ENCODE measurements at regions not wholly inside any gene's neighbourhood (a gene's known extent, or its start where the extent isn't known, plus 50 kb on each side); places are given as distances from the start of the nearest gene placed in this dataset.

- no peak overlapping the region for H3K4me3 Mint-ChIP-seq
- H3K36me3 Mint-ChIP-seq (ENCODE audit: low read depth): no peaks in the 10 kb centered on the region
- DNase-seq: no peak
- H3K9me3 Mint-ChIP-seq: no peaks in the 10 kb centered on the region
- intact Hi-C loops (cut with micrococcal nuclease): no loop called here
- no peaks in the 10 kb centered on the region for H3K27me3 Mint-ChIP-seq
- TF ChIP-seq, protein P1, sequence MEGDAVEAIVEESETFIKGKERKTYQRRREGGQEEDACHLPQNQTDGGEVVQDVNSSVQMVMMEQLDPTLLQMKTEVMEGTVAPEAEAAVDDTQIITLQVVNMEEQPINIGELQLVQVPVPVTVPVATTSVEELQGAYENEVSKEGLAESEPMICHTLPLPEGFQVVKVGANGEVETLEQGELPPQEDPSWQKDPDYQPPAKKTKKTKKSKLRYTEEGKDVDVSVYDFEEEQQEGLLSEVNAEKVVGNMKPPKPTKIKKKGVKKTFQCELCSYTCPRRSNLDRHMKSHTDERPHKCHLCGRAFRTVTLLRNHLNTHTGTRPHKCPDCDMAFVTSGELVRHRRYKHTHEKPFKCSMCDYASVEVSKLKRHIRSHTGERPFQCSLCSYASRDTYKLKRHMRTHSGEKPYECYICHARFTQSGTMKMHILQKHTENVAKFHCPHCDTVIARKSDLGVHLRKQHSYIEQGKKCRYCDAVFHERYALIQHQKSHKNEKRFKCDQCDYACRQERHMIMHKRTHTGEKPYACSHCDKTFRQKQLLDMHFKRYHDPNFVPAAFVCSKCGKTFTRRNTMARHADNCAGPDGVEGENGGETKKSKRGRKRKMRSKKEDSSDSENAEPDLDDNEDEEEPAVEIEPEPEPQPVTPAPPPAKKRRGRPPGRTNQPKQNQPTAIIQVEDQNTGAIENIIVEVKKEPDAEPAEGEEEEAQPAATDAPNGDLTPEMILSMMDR (IDR thresholded peaks at IDR 0.05): no peak
- no peak for ATAC-seq
- no peaks in the 10 kb centered on the region for H3K4me1 Mint-ChIP-seq (ENCODE audit: low read depth)
- H3K27ac Mint-ChIP-seq: no peak overlapping the region
- POLR2A ChIA-PET: no interaction called here
- CTCF ChIA-PET: no interaction called here
Measured at GRCh38 chr6:109282756-109283155, 99.5 kb downstream of the CD164 start.

DNA sequence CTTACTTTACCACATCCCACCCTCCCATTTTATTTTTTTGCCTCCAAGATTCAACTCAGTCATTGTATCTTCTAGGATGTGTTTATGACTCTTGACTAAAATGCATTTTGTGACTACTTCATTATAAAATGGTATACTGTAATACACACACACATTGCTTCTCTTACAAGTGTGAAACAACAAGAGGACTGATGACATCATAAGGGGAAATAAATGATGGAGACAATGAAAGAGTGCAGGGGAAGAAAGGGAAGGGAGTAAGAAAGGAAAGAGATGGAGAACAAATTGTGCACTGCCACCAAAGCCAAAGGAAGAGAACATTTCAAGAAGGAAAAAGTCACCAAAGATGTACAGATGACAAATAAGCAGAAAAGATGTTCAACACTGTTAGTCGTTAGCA lies 102.6 kb downstream of the CD164 start:
- Mint-ChIP-seq H3K9me3 (no peaks in the 10 kb centered on the region), H3K4me3 (no peak overlapping the region), H3K4me1 (ENCODE audit: low read depth) (no peaks in the 10 kb centered on the region), H3K27ac (no peak overlapping the region), H3K27me3 (no peaks in the 10 kb centered on the region), H3K36me3 (ENCODE audit: low read depth) (no peaks in the 10 kb centered on the region)
- POLR2A ChIA-PET: no interaction called here
- CTCF ChIA-PET: no interaction called here
- TF ChIP-seq, protein P1 (IDR thresholded peaks at IDR 0.05): no peak
- DNase-seq: no peak
- no peak for ATAC-seq
- intact Hi-C loops (cut with micrococcal nuclease): no loop called here

DNA sequence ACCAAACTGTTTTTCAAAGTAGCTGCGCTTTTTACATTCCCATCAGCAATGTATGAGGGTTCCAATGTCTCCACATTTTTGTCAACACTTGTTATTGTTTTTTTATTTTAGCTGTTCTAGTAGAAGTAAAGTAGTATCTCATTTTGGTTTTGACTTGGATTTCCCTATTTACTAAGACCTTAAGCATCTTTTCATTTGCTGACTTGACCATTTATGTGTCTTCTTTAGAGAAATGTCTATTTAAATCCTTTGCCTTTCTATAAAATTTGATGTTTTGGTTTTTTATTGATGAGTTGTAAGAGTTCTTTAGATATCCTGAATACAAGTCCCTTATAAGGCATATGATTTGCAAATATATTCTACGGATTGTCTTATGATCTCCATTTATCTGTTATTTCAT lies 110.6 kb downstream of the CD164 start:
- POLR2A ChIA-PET: no interaction called here
- Mint-ChIP-seq H3K27ac (no peak overlapping the region), H3K9me3 (peaks cover 7% of the 10 kb centered on the region), H3K4me1 (ENCODE audit: low read depth) (no peaks in the 10 kb centered on the region), H3K4me3 (no peak overlapping the region), H3K27me3 (no peaks in the 10 kb centered on the region), H3K36me3 (ENCODE audit: low read depth) (peaks cover 3% of the 10 kb centered on the region)
- ATAC-seq: no peak
- DNase-seq: no peak
- intact Hi-C loops (cut with micrococcal nuclease): no loop called here
- CTCF ChIA-PET: interaction anchor here (0.9 kb wide), 1 partner anchor 18 kb away, joined by 3 read pairs; no protein-coding TSS in a partner anchor
- TF ChIP-seq, protein P1 (IDR thresholded peaks at IDR 0.05): no peak

DNA sequence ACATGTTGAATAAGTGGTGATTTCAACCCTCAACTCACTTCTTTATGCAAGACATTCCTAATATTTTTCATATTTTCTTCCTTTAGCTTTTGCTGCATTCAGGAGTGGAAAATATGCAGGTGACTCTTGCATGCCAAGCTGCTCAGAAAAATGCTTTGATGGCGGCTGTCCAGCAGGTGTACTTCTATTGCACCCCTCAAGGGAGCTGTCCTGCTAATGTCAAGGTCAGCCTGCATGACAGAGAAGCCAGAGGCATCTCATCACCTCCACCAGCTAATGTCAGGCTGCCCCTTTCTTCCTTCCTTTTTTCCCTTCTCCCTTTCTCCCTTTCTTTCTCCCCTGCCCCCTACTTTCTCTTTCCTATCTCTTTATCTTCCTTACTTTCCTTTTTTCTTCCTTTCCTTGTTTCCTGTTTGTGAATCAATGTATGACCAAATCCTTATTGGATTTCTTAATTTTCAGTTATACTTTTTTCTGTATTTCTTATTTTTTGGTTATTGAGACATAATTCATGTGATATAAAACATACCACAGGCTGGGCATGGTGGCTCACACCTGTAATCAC lies 112.2 kb downstream of the CD164 start:
- CTCF ChIA-PET: interaction anchor here (0.8 kb wide), 1 partner anchor 12 kb away, joined by 3 read pairs; no protein-coding TSS in a partner anchor
- Mint-ChIP-seq H3K27ac (no peak overlapping the region), H3K4me3 (no peak overlapping the region)

GRCh38 chr6:109269057-109269456 lies 113.2 kb downstream of the CD164 start:
- H3K4me3 Mint-ChIP-seq: no peak overlapping the region
- H3K4me1 Mint-ChIP-seq (ENCODE audit: low read depth): no peaks in the 10 kb centered on the region
- H3K36me3 Mint-ChIP-seq (ENCODE audit: low read depth): peaks cover 3% of the 10 kb centered on the region
- POLR2A ChIA-PET: no interaction called here
- TF ChIP-seq, protein P1 (IDR thresholded peaks at IDR 0.05): no peak
- no peak overlapping the region for H3K27ac Mint-ChIP-seq
- intact Hi-C loops (cut with micrococcal nuclease): no loop called here
- peaks cover 7% of the 10 kb centered on the region for H3K9me3 Mint-ChIP-seq
- no peaks in the 10 kb centered on the region for H3K27me3 Mint-ChIP-seq
- ATAC-seq (no peak), DNase-seq (no peak)
- CTCF ChIA-PET: no interaction called here

More for the DNA sequence above, 112.2 kb downstream of the CD164 start:
- POLR2A ChIA-PET: no interaction called here
- Mint-ChIP-seq H3K9me3 (peaks cover 7% of the 10 kb centered on the region), H3K4me1 (ENCODE audit: low read depth) (no peaks in the 10 kb centered on the region), H3K36me3 (ENCODE audit: low read depth) (peaks cover 3% of the 10 kb centered on the region), H3K27me3 (no peaks in the 10 kb centered on the region)
- no peak for DNase-seq
- intact Hi-C loops (cut with micrococcal nuclease): no loop called here
- TF ChIP-seq, protein P1 (IDR thresholded peaks at IDR 0.05): no peak
- ATAC-seq: no peak

Measured in activated CD8-positive, alpha-beta T cell treated with anti-CD3 and anti-CD28 coated beads for 36 hours (primary cell).